Fibroblast of pulmonary artery (primary cell): ENCODE measurements at regions not wholly inside any gene's neighbourhood (a gene's known extent, or its start where the extent isn't known, plus 50 kb on each side); places are given as distances from the start of the nearest gene placed in this dataset.

Source experiments
- DNase-seq: peaks from one replicate; pipeline ENCODE4 v3.0.0-alpha.2; 2010; ENCODE audit warnings: low read depth
- H3K4me3 ChIP-seq: replicated peaks from 2 replicates; pipeline ENCODE4 v1.5.1; 2011; ENCODE audit warnings: low read depth, mild to moderate bottlenecking, control low read depth, low read length, moderate library complexity
- CTCF ChIP-seq: IDR thresholded peaks from 2 replicates; pipeline ENCODE4 v1.5.1; 2011; ENCODE audit warnings: mild to moderate bottlenecking, control low read depth, low read length, inconsistent platforms; ENCODE audit errors: missing control alignments

DNA sequence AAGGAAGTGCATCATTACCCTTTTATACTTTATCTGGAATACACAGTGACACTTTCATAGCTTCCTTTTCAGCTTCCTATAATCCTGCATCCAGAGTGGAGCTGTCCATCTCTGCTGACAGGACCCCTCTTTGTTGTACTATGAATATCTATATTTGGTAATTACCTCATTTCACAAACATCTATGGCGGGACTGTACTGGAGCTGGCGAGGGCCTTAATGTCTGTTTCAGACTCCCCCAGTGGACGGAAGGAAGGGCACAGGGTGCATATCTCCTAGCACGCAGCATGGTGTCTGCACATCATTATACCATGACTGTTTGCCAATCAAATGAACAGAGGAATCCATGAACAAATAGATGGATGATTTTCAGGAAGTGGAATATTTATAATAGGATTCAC lies 142.3 kb downstream of the SOX11 start:
- H3K4me3 ChIP-seq = no peak overlapping the region
- DNase-seq = no peak
- no peak for TF ChIP-seq CTCF

DNA sequence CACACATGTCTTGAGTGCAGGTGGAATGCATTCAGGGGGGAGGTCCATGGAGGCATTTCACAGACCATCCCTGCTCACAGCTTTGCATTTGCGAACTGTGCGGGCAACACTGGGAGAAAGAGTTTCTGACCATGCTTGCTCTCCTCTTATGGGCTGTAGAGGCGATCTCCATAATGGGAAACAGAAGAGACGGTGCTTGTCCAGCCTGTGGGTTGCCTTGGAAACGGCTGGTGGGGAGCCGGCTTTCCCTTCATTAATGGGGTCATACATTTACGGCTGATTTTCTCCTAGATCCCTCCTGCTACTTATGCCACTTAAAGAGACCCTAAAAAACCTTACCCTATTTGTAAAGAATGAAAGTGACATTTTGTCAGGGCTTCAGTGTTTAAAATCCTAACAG lies 147.4 kb downstream of the SOX11 start:
- no peak overlapping the region for H3K4me3 ChIP-seq
- no peak for TF ChIP-seq CTCF
- no peak for DNase-seq

GRCh38 chr2:5841126-5841525 lies 148.9 kb downstream of the SOX11 start:
- TF ChIP-seq CTCF = no peak
- no peak overlapping the region for H3K4me3 ChIP-seq
- DNase-seq = no peak

DNA sequence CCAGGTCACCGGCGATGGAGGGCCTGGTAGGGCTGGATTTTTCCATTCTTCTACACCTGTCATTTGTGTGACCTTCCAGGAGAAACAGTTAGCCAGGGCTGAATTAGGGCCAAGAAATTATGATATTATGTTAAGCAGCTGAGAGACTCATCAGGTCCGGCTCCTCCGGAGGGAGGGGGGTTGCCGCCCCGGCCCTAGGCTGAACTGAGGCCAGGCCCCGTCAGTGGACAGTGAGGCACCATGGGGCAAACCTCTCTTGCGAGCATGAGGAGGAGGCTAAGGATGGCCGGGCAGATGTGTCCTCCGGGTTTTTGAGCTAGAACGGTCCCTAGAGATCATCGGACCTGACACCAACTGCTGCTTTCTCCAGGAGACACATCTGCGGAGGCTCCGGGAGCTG lies 150.1 kb downstream of the SOX11 start:
- no peak for DNase-seq
- no peak overlapping the region for H3K4me3 ChIP-seq
- no peak for TF ChIP-seq CTCF

GRCh38 chr2:5845798-5846330 lies 153.7 kb downstream of the SOX11 start:
- DNase-seq = no peak
- no peak overlapping the region for H3K4me3 ChIP-seq
- no peak for TF ChIP-seq CTCF

DNA sequence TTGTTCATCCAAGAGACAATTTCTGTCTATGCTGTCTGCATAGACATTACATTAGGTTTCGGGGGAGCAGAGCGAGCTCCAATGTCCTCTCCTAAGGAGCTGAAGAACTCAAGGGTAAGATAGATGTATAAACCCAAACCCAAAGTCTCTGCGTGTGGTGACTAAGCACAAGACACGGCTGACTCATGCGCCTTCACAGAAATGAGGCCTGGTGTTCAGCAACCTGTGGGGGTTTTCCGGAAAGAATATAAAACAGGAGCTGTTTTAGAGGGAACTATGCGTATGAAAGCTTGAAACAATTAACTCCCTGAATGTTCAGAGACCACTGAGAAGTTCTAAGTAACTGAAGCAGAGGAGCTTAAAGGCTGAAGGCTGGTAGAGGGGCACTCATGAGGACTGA lies 154.7 kb downstream of the SOX11 start:
- no peak for TF ChIP-seq CTCF
- H3K4me3 ChIP-seq = no peak overlapping the region
- no peak for DNase-seq

GRCh38 chr2:5849562-5849961 lies 157.4 kb downstream of the SOX11 start:
- no peak for TF ChIP-seq CTCF
- DNase-seq = no peak
- H3K4me3 ChIP-seq = no peak overlapping the region
